ENCODE measurements at regions not wholly inside any gene's neighbourhood (a gene's known extent, or its start where the extent isn't known, plus 50 kb on each side); places are given as distances from the start of the nearest gene placed in this dataset.
"Not testable (repeated sequence)": the region's sequence is repeated elsewhere in the genome, so short reads cannot be mapped to it uniquely, and the experiment has no call there.

DNA sequence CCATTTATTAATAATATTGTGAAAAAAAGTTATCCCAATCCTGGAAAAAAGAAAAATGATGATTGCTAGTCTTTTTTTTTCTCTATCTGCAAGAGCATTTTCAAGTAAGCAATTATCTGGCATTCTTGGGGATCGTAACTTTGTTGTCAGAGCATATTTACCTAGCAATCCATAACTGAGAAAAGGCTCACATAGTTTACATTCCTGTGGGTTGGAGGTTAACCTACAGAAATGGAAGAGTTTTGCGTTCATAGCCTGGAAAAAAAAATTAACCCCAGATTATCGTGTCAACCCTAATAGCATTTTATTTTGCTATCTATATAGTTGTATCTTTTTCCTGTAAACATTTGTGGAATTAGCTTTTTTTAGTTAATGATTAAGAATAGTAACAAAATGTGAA is 292.3 kb downstream of the DAD1 start:
- ATAC-seq (no peak), DNase-seq (no peak)

DNA sequence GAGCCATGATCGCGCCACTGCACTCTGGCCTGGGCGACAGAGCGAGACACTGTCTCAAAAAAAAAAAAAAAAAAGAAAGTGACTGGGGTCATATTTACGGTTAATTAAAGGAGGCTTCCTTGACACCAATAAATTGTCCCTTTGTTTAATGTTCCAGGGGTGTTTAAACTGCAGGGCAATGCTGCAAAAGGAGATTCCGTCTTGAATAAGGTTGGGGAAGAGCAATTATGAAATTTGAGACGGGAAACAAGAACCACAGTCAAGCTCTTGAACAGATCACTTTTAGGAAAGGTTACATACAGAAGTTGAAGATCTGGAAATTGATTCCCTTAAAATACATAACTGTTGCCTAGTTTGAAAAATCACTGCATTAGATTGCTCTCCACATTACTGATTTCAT is 292.9 kb downstream of the DAD1 start:
- no peak for ATAC-seq
- DNase-seq = no peak

DNA sequence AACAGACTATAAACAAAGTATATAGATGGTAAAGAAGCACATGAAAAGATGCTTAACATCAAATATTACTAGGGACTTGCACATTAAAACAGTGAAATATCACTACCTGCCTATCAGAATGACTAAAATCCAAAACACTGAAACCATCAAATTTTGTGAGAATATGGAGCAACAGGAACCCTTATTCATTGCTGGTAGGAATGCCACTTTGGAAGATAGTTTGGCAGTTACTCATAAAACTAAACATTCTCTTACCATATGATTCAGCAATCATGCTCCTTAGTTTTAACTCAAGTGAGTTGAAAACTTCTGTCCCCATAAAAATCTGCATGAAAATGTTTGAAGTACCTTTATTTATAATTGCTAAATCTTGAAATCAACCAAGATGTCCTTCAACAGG is 297.6 kb downstream of the DAD1 start:
- ATAC-seq (no peak), DNase-seq (no peak)

DNA sequence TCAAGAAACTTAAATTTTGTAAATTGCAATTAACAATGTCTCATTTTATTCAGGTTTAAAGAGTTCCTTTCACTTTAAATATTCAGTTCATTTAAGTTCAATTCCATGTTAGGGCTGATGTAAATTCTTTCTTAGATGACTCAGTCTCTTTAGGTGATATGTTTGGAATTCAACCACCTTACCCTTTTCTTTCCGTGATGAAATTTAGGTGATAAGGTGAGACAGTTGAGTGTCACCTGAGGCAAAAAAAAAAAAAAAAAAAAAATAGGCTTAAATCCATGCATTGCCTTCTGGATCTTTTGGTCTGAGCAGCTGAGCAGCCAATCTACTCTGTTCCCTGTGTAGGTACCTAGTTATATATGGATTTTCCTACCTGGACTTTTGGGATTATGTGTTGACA is 299.5 kb downstream of the DAD1 start:
- DNase-seq = no peak

DNA sequence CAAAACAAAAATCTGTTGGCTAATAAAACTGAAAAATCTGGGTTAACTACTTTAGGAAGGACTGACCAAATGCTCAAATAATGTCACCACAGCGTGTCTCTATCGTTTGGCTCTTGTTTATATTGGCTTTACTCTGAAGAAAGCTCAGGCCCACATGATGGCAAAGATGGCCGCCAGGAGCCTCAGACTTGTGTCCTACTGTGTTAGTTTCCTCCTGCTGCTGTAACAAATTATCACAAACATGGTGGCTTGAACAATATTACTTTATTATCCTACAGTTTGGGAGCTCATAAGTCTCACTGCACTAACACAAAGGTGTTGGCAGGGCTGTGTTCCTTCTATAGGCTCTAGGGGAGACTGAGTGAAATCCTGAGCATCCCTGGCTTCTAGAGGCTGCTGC is 303.0 kb downstream of the DAD1 start:
- ATAC-seq = no peak
- no peak for DNase-seq

More for the DNA sequence above, 299.5 kb downstream of the DAD1 start:
- no peak for ATAC-seq

DNA sequence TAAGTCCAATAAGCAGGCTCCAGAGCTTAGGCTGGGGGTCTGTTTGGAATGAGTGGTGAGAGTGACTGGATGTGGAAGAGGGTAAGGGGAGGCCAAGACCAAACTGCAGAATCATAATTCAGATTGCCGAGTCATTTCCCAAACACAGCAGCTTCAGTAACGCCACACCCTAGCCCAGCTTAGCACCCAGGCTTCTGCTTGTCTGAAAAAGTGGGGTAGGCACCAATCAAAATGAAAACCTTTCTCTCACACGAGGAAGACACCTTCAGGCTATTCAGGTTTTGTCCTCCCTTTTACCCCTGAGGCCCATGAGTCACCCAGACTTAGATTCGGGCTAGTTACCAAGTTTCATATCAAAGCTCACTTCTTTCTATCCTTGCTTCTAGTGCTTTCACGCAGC is 306.1 kb downstream of the DAD1 start:
- ATAC-seq (no peak), DNase-seq (no peak)

DNA sequence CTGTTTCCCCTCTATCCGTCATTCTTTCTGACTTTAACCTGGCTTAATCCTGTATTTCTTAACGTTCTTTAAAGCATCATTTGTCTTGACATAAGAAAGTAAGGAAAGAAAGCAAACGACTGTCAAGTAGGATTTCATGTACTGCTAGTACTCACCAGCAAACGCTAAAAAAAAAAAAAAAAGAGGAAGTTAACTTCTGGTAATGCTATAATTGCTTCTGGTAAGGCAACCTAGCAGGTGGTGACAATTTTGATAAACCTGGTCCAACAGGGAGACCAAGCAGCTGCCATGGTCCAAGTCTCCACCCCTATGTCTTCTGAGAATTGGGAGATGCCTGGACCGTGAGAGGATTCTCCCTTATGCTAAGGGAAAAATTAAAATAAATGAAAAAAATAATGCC is 306.6 kb downstream of the DAD1 start:
- DNase-seq (no peak), ATAC-seq (no peak)

DNA sequence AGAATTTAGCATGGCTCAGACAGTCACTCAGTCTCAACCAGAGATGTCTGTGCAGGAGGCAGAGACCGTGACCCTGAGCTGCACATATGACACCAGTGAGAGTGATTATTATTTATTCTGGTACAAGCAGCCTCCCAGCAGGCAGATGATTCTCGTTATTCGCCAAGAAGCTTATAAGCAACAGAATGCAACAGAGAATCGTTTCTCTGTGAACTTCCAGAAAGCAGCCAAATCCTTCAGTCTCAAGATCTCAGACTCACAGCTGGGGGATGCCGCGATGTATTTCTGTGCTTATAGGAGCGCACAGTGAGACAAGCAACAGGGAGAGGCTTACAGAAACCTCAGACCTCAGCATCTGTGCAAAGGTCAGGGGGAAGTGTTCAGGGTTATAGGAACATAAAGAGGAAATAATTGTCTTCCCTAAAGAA is 307.6 kb downstream of the DAD1 start:
- not testable (repeated sequence) for ATAC-seq, DNase-seq

DNA sequence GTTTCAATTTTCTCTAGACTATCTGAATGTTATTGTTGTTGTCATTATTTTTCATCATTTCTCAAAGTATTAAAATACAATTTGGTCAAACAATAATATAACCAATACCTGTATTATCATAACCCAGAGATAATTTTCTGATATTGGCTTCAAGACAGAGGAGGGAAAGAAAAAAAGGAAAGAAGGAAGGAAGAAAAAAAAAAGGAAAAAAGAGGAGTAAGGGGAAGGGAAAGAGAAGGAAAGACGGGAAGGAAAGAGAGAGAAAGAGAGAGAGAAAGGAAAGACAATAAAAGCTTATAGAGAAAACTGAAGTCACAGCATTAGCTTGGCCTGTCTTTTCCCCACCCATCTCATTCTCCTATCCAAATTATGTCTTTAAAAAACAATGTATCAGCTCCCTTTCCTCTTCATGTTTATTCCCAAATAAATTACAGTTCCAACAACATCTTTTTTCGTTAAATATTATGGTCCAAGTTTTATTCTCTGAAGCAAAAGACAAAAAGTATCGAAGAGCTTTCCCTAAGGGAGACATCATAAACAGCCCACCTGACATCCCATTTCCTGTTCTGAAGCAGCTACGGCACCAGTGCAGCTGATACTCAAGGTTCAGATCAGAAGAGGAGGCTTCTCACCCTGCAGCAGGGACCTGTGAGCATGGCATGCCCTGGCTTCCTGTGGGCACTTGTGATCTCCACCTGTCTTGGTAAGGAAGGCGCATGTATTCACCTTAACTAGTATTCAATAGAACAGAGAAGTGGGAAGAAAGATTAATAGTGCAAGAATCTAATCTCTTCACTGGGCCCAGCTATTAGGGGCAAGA is 308.3 kb downstream of the DAD1 start:
- DNase-seq = no peak
- no peak for ATAC-seq

DNA sequence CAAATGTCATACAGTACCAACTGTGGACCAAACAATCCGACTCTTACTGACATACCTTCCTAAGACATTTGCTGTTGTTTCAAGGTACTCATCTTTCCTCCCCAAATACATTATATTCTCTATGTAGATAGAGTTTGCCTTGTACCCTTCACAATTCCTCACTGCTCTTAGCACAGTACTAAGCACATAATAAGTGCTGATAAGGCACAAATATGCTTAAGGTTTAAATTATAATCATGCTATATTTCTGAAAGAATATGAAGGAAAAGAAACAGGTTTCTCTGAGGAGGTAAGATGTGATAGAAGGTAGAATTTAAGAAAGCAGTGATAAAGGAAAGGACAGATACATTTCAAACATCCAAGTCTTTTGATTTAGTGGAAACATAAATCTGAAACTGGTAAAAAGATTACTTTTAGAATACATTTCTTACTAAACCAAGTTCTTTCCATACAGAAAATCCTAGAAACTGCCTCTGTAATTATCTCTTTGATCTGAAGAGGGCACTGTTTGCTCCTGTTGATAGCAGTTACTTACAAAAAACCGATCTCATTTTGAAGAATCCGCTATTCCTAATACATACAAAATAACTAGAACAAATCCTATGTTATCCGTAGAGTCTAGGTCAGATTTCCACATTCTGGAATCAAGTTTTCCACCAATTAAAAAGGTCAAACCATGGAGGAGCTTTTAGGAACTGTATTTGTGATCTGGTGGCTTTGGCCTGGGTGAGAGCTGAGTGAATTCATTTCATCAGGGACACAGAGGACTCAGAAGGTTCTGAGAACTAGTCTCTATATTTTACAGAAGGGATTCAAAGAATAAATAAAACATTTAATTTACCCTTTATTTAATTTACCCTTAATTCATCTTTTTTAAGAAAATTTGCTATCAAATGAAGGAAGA is 311.9 kb downstream of the DAD1 start:
- no peak for DNase-seq
- no peak for ATAC-seq

DNA sequence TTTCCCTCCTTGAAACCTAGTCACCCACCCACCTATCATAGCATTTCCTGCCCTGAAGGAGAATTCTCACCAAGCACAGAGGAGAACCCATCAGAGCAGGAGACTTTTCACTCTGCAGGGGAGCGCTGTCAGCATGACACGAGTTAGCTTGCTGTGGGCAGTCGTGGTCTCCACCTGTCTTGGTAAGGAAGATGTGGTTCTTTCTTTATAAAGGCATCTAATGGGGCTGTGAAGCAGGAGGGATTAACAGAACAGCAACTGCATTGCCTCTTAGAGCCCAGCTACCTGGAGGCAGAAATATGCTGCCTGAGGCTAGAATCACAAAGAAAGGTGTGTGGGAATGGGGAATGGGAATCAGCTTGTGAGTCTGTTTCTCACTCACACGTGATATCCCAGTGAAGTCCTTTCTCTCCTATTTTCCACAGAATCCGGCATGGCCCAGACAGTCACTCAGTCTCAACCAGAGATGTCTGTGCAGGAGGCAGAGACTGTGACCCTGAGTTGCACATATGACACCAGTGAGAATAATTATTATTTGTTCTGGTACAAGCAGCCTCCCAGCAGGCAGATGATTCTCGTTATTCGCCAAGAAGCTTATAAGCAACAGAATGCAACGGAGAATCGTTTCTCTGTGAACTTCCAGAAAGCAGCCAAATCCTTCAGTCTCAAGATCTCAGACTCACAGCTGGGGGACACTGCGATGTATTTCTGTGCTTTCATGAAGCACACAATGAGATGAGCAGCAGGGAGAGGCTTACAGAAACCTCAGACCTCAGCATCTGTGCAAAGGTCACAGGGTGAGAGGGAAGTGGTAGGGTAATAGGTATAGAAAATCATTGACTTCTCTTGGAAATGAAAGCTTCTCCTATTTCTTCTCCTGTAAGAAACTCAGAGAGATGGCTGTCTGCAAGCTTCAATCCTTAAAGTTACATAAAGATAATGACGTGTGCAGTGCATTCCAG is 316.9 kb downstream of the DAD1 start:
- no peak for DNase-seq
- ATAC-seq = no peak

DNA sequence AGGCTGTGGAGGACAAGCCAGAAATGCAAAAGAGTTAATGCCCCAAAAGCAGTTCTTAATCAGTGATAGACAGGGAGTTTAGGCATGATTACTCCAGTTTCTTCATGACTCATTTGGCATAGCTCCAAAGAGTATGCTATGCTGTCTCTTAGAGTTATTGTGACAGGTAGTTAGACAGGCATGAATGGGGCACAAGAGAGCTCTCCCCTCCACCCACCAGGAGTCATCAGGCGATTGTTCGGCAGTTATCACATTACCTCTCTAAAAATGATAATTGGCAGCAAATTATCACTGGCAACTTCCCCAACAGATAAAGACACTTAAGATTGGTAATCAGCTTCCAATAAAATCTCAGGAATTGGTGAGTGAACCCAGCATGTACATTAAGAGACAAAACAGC is 320.1 kb downstream of the DAD1 start:
- no peak for ATAC-seq
- DNase-seq = no peak

DNA sequence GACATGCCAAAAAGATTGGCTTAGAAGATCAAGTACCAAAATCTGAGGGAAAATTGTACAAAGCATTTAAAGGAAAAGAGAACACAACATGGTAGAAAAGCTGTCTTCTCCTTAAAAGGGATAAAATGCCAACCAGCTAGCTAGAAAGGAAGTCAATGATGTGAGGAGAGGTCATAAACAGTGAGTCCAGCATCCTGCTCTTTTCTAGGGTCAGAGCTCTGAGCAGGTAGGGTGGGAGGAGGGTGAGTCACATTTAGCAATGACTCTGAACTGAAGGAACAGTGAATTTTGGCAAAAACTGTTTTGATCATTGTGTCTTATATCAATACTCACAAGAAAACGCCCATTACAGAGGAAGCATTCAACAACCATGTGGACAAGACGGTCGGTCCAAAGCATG is 322.3 kb downstream of the DAD1 start:
- DNase-seq (no peak), ATAC-seq (no peak)

DNA sequence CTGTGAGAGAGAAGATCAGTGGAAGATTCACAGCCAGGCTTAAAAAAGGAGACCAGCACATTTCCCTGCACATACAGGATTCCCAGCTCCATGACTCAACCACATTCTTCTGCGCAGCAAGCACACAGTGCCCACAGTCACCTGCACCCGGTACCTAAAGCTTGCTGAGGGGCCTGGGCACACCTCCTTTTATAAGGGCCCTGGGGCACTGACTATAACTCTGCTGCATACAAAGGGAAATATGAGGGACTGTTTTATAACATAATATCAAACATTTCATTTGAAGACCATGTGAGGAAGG is 322.9 kb downstream of the DAD1 start:
- no peak for DNase-seq
- no peak for ATAC-seq

DNA sequence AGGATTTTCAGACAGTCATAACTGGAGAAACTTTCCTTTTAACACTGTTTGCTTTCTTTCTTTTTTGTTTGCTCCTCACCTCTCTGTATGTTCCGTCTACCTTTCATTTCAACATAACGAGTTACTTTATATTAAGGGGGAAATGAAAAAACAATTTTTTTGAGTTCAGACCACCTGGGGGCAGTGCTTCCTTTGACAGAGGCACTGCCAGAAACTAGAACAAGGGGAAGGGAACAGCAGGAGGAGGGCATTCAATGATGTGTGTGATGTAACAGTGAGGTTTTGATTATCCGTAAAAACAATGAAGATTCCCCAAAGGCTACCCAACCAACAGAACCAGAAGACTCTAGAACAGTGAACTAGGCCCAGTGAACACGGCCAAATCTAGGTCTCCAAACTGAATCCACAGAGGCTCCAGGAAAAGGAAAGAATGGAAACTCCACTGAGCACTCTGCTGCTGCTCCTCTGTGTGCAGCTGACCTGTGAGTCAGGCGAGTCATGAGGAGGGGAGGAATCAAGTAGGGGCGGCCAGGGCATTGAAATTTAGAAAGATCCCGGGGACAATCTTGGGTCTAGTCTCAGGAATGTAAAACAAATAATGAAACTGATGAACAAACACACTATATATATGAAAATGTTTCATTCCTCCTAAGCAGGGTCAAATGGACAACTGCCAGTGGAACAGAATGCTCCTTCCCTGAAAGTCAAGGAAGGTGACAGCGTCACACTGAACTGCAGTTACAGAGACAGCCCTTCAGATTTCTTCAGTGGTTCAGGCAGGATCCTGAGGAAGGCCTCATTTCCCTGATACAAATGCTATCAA is 323.5 kb downstream of the DAD1 start:
- DNase-seq = no peak

DNA sequence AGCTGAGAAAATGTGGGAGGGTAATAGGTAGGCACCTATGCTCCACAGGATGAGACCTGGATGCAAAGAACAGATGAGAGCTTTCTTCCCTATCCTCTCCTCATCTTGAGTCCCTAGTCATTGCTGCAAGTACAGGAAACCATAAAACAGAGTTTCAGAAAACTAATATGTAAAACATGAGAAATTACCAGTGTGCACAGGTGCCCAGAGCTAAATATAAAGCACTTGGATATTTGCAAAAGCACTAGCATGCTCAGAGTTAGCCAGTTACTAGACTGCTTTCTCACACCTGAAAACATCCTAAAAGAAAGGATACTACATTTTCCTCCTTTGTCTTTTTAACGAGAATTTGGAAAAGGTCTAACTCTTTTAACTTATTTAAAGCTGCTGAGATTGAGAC is 324.3 kb downstream of the DAD1 start:
- ATAC-seq = no peak
- no peak for DNase-seq

More for the DNA sequence above, 323.5 kb downstream of the DAD1 start:
- no peak for ATAC-seq

DNA sequence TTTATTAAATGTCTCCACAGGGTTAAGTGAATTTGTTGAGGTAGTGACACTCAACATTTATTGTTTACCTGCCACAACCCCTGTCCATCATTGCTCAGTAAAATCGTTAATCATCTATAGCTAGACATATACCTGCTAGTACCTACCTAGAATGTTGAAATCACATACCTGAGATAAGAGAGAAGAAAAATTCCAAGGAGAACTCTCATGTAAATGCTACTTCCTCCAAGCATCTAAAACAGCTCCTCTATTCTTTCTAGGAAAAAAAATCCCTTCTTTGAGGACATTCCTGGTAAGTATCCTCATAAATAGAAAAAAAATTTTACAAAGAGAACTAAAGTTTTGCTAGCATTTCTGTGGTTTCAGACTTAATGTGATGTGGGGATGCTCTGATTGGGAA is 325.1 kb downstream of the DAD1 start:
- no peak for ATAC-seq

DNA sequence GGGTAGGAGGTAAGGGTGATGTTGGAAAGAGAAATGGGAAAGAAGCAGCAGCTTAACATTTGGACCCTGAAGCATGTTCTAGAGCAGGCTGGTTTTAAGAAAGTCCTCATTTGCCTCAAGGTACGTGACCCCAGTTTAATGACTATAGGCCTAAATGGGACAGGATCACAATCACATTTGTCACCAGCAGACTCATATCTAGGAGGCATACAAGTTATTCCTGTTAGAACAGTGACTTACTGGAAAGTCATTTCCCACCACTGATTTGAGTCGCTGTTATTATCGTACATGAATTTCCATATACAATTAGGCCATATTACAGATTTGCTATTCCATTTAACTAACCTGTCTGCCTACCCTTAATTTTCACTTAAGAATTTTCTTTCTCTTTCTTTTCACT is 326.1 kb downstream of the DAD1 start:
- ATAC-seq = no peak
- no peak for DNase-seq

More for the DNA sequence above, 325.1 kb downstream of the DAD1 start:
- no peak for DNase-seq

DNA sequence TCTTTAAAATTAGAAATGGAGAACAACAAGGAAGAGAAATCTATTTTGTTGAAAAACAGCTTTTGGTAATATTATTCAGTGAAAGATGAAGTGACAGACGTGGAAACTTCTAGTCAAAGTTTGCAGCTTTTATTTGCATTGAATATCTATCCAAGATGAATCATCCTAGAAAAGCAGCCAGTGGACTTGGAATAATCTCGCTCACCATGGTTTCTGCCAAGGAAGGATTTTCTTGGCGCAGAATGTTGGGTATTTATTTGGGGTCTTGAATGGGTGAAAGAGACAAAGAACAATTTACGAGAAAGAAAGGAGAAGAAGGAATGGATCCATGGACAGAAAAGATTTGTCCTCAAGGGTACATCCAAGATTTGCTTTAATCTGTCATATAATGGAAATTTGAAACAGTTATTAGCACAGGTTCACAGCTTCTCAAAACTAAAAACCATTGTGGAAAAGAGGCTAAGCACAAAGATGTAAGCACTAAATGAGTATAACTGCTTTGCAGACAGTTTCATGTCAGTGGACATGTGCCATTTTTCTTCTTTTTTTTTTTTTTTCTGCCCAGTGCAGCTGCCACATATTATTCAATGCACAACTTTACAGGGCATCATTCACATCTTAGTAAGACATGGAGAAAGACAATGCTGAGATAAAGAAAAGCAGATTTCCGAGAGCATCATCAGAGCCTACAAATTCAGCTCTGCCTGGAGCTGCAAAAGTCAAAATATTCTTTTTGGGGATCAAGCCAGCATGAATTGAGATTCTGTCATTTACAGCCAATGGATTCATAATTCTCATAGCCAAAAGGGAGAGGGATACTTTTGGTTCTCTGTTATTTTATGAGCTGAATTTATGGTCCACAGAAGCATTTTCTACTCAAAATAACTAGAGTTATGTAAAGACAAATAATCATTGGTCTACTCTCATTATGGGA is 333.7 kb downstream of the DAD1 start:
- DNase-seq = no peak
- no peak for ATAC-seq

DNA sequence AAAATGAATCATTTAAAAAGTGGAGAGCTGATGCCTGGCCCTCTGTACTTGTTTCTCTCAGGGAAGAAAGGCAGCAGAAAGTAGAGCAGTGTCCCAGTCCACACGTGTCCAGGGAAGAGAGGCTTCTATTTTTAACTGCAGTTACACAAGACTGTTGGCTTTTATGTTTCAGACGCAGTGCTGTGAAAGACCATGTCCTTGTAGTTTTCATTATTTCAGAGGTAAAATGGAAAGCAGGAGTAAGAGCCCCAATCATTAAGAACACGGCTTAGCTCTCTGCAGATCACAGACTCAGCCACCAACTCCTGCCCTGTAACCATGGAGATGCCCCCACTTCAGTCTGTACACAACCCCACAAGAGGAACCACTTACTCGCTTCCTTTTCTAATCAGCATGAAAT is 336.3 kb downstream of the DAD1 start:
- no peak for ATAC-seq

More for the DNA sequence above, 336.3 kb downstream of the DAD1 start:
- DNase-seq = no peak

Measured in stimulated activated naive CD8-positive, alpha-beta T cell treated with anti-CD3 and anti-CD28 coated beads, Interleukin-15, Interleukin-2, amounts not matched to agents 100 U/mL and 50 U/mL, for 24 hours (primary cell).